K562 (cell line): ENCODE measurements at regions not wholly inside any gene's neighbourhood (a gene's known extent, or its start where the extent isn't known, plus 50 kb on each side); places are given as distances from the start of the nearest gene placed in this dataset.

Experiments
- EP300 ChIP-seq: IDR thresholded peaks from 2 replicates; pipeline ENCODE4 v1.6.1; 2012; ENCODE audit warnings: low read length, improper control_type of control experiment
- FOSL1 ChIP-seq: fragments of 200-800 bp; sonication (Bioruptor generic); conservative IDR thresholded peaks from 2 replicates; pipeline ENCODE4 v1.6.1; 2016; ENCODE audit warnings: missing genetic modification characterization, missing compliant biosample characterization
- FOXJ3 ChIP-seq: sonication (generic); formaldehyde crosslinking; IDR thresholded peaks from 2 replicates; pipeline ENCODE4 v1.4.0; 2020; ENCODE audit warnings: mild to moderate bottlenecking, missing genetic modification reagents
- GATAD2B ChIP-seq: fragments of 450-650 bp; IDR thresholded peaks from 2 replicates; pipeline ENCODE4 v1.6.1; 2017; ENCODE audit warnings: mild to moderate bottlenecking, borderline replicate concordance
- HDAC6 ChIP-seq: IDR thresholded peaks from 2 replicates; pipeline ENCODE4 v1.6.1; 2012; ENCODE audit warnings: low read depth, mild to moderate bottlenecking, control low read depth, inconsistent platforms, low read length, moderate library complexity
- HSF4 ChIP-seq: fragments of 250-450 bp; sonication (Bioruptor Pico); IDR thresholded peaks from 2 replicates; pipeline ENCODE4 v2.1.2; 2022; ENCODE audit warnings: mild to moderate bottlenecking, moderate library complexity, borderline replicate concordance
- PRPF4 ChIP-seq: fragments of 200-400 bp; formaldehyde crosslinking; IDR thresholded peaks from one replicate; pipeline ENCODE4 v1.6.1; 2017; ENCODE audit warnings: low read length, low read depth, mild to moderate bottlenecking; ENCODE audit not compliant: insufficient read depth, poor library complexity, severe bottlenecking
- SIN3A ChIP-seq, 2 experiments: fragments of 150-350 bp in 1 of 2; IDR thresholded peaks; 2 replicates each; pipeline ENCODE4 v1.6.1; 2011 to 2016; ENCODE audit warnings: borderline replicate concordance in 2 of 2, low read depth in 2 of 2, low read length in 2 of 2, mild to moderate bottlenecking in 2 of 2, moderate library complexity in 2 of 2; ENCODE audit not compliant: control insufficient read depth in 1 of 2
- TBP ChIP-seq: optimal IDR thresholded peaks from 2 replicates; pipeline ENCODE3; 2011; ENCODE audit warnings: low read depth, low read length, improper control_type of control experiment
- TRIM24 ChIP-seq, 2 experiments: fragments of 450-650 bp; IDR thresholded peaks; 2 replicates each; pipeline ENCODE4 v1.6.1; 2016
- TF ChIP-seq, protein P1 (sequence below), 3 experiments: IDR thresholded peaks in 2 of 3; conservative IDR thresholded peaks in 1 of 3; 2 replicates each; pipeline ENCODE4 v1.5.1; 2011 to 2012; ENCODE audit warnings: low read length in 3 of 3, mild to moderate bottlenecking in 3 of 3, control low read depth in 2 of 3, improper control_type of control experiment in 1 of 3, inconsistent platforms in 1 of 3, low read depth in 1 of 3, mixed read lengths in 1 of 3, moderate library complexity in 1 of 3; ENCODE audit not compliant: insufficient read depth in 2 of 3

DNA sequence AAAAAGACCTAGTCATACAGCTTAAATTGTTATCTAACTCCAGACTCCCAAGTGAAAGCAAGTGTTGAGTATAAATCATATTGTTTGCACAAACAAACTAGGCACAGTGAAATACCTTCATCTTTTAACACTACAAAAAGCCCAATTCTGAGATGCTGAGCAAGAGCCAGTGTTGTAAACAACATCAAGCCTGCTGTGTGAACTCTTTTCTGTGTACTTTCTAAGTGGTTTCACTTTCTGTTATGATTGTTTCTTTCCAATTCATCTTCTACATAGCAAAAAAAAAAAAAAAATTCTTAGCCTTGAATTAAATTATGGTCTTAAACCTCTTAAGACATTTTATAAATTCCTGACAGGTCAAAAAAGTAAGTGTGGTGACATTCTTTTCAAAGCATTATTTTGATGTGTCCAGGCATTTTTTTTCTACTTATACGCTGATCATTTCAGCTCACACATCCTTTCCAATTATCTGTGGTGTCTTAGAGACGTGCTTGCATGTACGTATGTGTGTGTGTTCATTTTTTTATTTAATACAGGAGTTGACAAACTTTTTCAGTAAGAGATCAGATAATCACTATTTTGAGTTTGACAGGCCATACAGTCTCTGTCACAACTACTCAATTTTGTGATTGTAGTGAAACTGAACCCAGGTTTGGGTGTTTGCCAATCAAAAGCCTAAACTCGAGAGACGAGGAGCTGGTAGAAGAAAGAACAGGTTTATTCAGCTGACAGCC lies 556.1 kb downstream of the CDH9 start:
- no peak for TF ChIP-seq EP300
- no peak for TF ChIP-seq TRIM24 (IDR thresholded peaks at IDR 0.05)
- no peak for TF ChIP-seq SIN3A (IDR thresholded peaks at IDR 0.05; ENCODE audit: borderline replicate concordance in 2 of 2, control insufficient read depth in 1 of 2, low read depth in 2 of 2, low read length in 2 of 2)
- TF ChIP-seq GATAD2B = no peak
- no peak for TF ChIP-seq FOSL1
- TF ChIP-seq, protein P1, sequence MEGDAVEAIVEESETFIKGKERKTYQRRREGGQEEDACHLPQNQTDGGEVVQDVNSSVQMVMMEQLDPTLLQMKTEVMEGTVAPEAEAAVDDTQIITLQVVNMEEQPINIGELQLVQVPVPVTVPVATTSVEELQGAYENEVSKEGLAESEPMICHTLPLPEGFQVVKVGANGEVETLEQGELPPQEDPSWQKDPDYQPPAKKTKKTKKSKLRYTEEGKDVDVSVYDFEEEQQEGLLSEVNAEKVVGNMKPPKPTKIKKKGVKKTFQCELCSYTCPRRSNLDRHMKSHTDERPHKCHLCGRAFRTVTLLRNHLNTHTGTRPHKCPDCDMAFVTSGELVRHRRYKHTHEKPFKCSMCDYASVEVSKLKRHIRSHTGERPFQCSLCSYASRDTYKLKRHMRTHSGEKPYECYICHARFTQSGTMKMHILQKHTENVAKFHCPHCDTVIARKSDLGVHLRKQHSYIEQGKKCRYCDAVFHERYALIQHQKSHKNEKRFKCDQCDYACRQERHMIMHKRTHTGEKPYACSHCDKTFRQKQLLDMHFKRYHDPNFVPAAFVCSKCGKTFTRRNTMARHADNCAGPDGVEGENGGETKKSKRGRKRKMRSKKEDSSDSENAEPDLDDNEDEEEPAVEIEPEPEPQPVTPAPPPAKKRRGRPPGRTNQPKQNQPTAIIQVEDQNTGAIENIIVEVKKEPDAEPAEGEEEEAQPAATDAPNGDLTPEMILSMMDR (IDR thresholded peaks at IDR 0.05 in 2 of 3, conservative IDR thresholded peaks at IDR 0.05 in 1 of 3; ENCODE audit: insufficient read depth in 2 of 3, low read depth in 1 of 3, low read length in 3 of 3) = no peak
- no peak for TF ChIP-seq PRPF4
- no peak for TF ChIP-seq TBP
- TF ChIP-seq FOXJ3 = no peak
- TF ChIP-seq HDAC6 = no peak
- TF ChIP-seq HSF4 (CRISPR knock-in tag) = no peak
